Activated naive CD4-positive, alpha-beta T cell treated with anti-CD3 and anti-CD28 coated beads for 36 hours (primary cell): ENCODE measurements at regions not wholly inside any gene's neighbourhood (a gene's known extent, or its start where the extent isn't known, plus 50 kb on each side); places are given as distances from the start of the nearest gene placed in this dataset.

Experiments
- CTCF ChIA-PET: fragments of 350-600 bp; sonication (Branson Sonifier 250); formaldehyde crosslinking; loops from one replicate; lab custom pipeline; 2021; ENCODE audit warnings: antibody characterized with exemption; lab: Charles Lee
- DNase-seq: peaks from one replicate; pipeline ENCODE4 v3.0.0-alpha.2; 2020
- H3K27ac Mint-ChIP-seq: one replicate; pipeline ENCODE4 v1.8.0; 2021; ENCODE audit warnings: mild to moderate bottlenecking, mixed read lengths
- H3K27me3 Mint-ChIP-seq: one replicate; pipeline ENCODE4 v1.8.0; 2021; ENCODE audit warnings: low read depth, mixed read lengths
- H3K36me3 Mint-ChIP-seq: one replicate; pipeline ENCODE4 v1.8.0; 2021; ENCODE audit warnings: low read depth, mixed read lengths
- H3K4me1 Mint-ChIP-seq: one replicate; pipeline ENCODE4 v1.8.0; 2021; ENCODE audit warnings: low read depth, mixed read lengths
- H3K4me3 Mint-ChIP-seq: one replicate; pipeline ENCODE4 v1.8.0; 2021; ENCODE audit warnings: mild to moderate bottlenecking, moderate library complexity, mixed read lengths
- H3K9me3 Mint-ChIP-seq: one replicate; pipeline ENCODE4 v1.8.0; 2021; ENCODE audit warnings: mixed read lengths
- intact Hi-C: fragments of 100-400 bp; cut with micrococcal nuclease; formaldehyde crosslinking; loops from one replicate; pipeline ENCODE4 v1.15.1; 2023

- no peaks in the 10 kb centered on the region for H3K9me3 Mint-ChIP-seq
- intact Hi-C loops, result no loop called here
- H3K27me3 Mint-ChIP-seq, result peaks cover 8% of the 10 kb centered on the region
These were observed 428.5 kb downstream of the IRS2 start for GRCh38 chr13:109357751-109358471.

GRCh38 chr13:109355875-109356434 is 430.4 kb downstream of the IRS2 start:
- no peak overlapping the region for H3K27ac Mint-ChIP-seq
- CTCF ChIA-PET, result no interaction called here
- H3K9me3 Mint-ChIP-seq, result no peaks in the 10 kb centered on the region
- H3K4me3 Mint-ChIP-seq, result no peak overlapping the region
- no peak for DNase-seq
- no peaks in the 10 kb centered on the region for H3K4me1 Mint-ChIP-seq
- no peaks in the 10 kb centered on the region for H3K36me3 Mint-ChIP-seq
- peaks cover 11% of the 10 kb centered on the region for H3K27me3 Mint-ChIP-seq
- intact Hi-C loops, result no loop called here

More at GRCh38 chr13:109357751-109358471, 428.5 kb downstream of the IRS2 start:
- Mint-ChIP-seq H3K4me1 (no peaks in the 10 kb centered on the region), H3K27ac (no peak overlapping the region), H3K4me3 (no peak overlapping the region), H3K36me3 (no peaks in the 10 kb centered on the region)
- DNase-seq, result no peak
- CTCF ChIA-PET, result no interaction called here

- H3K4me3 Mint-ChIP-seq, result no peak overlapping the region
- peaks cover 11% of the 10 kb centered on the region for H3K27me3 Mint-ChIP-seq
- no peaks in the 10 kb centered on the region for H3K9me3 Mint-ChIP-seq
- no peak overlapping the region for H3K27ac Mint-ChIP-seq
- no peaks in the 10 kb centered on the region for H3K4me1 Mint-ChIP-seq
- CTCF ChIA-PET, result no interaction called here
- intact Hi-C loops, result no loop called here
- DNase-seq, result no peak
- no peaks in the 10 kb centered on the region for H3K36me3 Mint-ChIP-seq
These were observed 431.2 kb downstream of the IRS2 start for GRCh38 chr13:109355166-109355565.

DNA sequence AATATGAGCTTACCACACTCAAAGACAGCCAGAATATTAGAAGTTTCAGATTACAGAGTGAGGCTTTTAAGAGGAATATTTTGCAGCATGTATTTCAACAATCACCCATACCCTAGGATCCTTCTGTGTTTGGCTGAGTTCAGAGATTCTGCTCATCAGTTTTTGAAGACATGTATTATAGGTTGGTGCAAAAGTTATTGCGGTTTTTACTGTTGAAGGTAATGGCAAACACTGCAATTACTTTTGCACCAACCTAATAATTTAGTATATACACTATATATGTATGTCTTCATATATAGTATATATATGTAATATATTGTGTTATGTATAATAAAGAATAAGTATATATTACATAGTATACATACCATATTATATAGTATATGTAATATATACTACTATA is 435.1 kb downstream of the IRS2 start:
- intact Hi-C loops, result no loop called here
- CTCF ChIA-PET, result no interaction called here
- Mint-ChIP-seq H3K4me3 (no peak overlapping the region), H3K27me3 (peaks cover 25% of the 10 kb centered on the region), H3K4me1 (no peaks in the 10 kb centered on the region), H3K36me3 (no peaks in the 10 kb centered on the region), H3K9me3 (no peaks in the 10 kb centered on the region), H3K27ac (no peak overlapping the region)
- no peak for DNase-seq

DNA sequence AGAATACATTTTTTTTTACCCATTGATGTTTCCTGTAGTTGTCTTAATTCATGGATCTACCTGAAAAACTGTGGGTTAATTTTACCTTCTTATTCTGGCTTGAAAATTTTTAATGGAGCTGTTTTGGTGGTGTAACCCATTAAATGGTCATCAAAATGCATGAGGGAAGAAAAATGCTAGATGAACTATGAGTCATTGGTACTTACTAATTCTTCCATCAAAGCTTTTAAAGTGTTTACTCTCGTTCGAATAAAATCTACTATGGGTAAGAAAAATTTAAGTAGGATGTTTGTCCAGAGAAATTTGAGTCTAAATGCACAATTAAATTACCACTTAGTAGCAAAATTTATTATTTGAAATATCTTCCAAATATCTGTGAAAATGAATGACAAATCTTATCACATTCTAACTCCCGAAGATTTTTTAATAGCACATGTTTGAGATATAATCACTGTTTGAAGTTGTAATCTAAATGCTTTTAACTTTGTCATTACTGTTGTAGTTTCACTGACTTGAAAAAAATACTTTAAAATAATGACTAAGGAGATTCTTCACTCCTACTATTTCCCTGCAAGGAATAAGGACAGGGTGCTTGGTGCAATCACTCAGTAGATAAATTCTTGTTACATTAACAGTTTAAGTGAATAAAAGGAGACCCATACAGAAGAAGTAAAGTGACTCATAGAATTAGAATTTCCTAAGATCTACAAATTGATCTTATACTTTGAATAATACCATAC is 437.7 kb downstream of the IRS2 start:
- intact Hi-C loops, result no loop called here
- Mint-ChIP-seq H3K36me3 (no peaks in the 10 kb centered on the region), H3K4me3 (no peak overlapping the region), H3K27ac (no peak overlapping the region), H3K27me3 (peaks cover 30% of the 10 kb centered on the region), H3K9me3 (no peaks in the 10 kb centered on the region), H3K4me1 (no peaks in the 10 kb centered on the region)
- no peak for DNase-seq
- CTCF ChIA-PET, result no interaction called here

- intact Hi-C loops, result no loop called here
- Mint-ChIP-seq H3K4me1 (no peaks in the 10 kb centered on the region), H3K27ac (no peak overlapping the region), H3K4me3 (no peak overlapping the region), H3K9me3 (no peaks in the 10 kb centered on the region), H3K27me3 (peaks cover 27% of the 10 kb centered on the region), H3K36me3 (no peaks in the 10 kb centered on the region)
- CTCF ChIA-PET, result no interaction called here
- no peak for DNase-seq
These were observed 440.3 kb downstream of the IRS2 start for GRCh38 chr13:109346060-109346459.

GRCh38 chr13:109345433-109345941 is 440.9 kb downstream of the IRS2 start:
- Mint-ChIP-seq H3K4me3 (no peak overlapping the region), H3K4me1 (no peaks in the 10 kb centered on the region), H3K9me3 (no peaks in the 10 kb centered on the region), H3K27ac (no peak overlapping the region), H3K27me3 (peaks cover 27% of the 10 kb centered on the region), H3K36me3 (no peaks in the 10 kb centered on the region)
- CTCF ChIA-PET, result no interaction called here
- intact Hi-C loops, result no loop called here
- no peak for DNase-seq

DNA sequence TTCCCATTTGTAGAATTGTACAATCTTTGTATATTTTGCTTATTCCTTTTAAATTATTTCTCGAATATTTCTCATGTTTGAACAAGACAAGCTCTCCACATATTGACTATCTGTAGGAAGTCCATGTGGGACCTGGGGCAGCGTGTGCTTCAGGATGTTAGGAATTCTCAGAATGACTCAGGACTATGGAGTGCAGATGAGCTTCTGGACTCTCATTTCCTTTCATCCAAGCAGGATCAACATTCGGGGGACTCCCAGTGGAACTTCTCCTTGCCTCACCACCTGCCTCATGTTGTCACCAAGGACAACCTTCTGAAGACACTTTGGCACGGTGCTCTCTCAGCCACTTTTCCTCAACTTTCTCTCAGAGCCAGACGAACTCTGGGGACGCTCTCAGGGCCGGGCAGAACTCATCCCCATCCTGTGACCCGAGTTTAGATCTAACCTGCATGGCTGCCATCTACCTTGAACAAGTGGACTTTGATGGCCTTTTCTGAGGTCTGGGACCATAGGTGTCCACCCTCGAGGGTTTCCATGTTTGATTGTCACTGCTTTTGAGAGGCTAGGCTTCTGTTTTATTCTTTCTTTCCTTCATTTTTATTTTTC is 441.7 kb downstream of the IRS2 start:
- H3K4me3 Mint-ChIP-seq, result no peak overlapping the region
- CTCF ChIA-PET, result no interaction called here
- intact Hi-C loops, result no loop called here

GRCh38 chr13:109336730-109337129 is 449.7 kb downstream of the IRS2 start:
- CTCF ChIA-PET, result no interaction called here
- intact Hi-C loops, result no loop called here
- no peak for DNase-seq
- Mint-ChIP-seq H3K27ac (no peak overlapping the region), H3K9me3 (no peaks in the 10 kb centered on the region), H3K4me1 (no peaks in the 10 kb centered on the region), H3K27me3 (peaks cover 16% of the 10 kb centered on the region), H3K36me3 (no peaks in the 10 kb centered on the region), H3K4me3 (no peak overlapping the region)

More for the DNA sequence above, 441.7 kb downstream of the IRS2 start:
- no peaks in the 10 kb centered on the region for H3K4me1 Mint-ChIP-seq
- H3K36me3 Mint-ChIP-seq, result no peaks in the 10 kb centered on the region
- no peaks in the 10 kb centered on the region for H3K9me3 Mint-ChIP-seq
- no peak for DNase-seq
- no peak overlapping the region for H3K27ac Mint-ChIP-seq
- H3K27me3 Mint-ChIP-seq, result peaks cover 26% of the 10 kb centered on the region

GRCh38 chr13:109333893-109334651 is 452.3 kb downstream of the IRS2 start:
- peaks cover 15% of the 10 kb centered on the region for H3K27me3 Mint-ChIP-seq
- CTCF ChIA-PET, result no interaction called here
- no peak overlapping the region for H3K4me3 Mint-ChIP-seq
- no peak for DNase-seq
- intact Hi-C loops, result no loop called here
- H3K4me1 Mint-ChIP-seq, result no peaks in the 10 kb centered on the region
- no peak overlapping the region for H3K27ac Mint-ChIP-seq
- no peaks in the 10 kb centered on the region for H3K9me3 Mint-ChIP-seq
- H3K36me3 Mint-ChIP-seq, result no peaks in the 10 kb centered on the region

DNA sequence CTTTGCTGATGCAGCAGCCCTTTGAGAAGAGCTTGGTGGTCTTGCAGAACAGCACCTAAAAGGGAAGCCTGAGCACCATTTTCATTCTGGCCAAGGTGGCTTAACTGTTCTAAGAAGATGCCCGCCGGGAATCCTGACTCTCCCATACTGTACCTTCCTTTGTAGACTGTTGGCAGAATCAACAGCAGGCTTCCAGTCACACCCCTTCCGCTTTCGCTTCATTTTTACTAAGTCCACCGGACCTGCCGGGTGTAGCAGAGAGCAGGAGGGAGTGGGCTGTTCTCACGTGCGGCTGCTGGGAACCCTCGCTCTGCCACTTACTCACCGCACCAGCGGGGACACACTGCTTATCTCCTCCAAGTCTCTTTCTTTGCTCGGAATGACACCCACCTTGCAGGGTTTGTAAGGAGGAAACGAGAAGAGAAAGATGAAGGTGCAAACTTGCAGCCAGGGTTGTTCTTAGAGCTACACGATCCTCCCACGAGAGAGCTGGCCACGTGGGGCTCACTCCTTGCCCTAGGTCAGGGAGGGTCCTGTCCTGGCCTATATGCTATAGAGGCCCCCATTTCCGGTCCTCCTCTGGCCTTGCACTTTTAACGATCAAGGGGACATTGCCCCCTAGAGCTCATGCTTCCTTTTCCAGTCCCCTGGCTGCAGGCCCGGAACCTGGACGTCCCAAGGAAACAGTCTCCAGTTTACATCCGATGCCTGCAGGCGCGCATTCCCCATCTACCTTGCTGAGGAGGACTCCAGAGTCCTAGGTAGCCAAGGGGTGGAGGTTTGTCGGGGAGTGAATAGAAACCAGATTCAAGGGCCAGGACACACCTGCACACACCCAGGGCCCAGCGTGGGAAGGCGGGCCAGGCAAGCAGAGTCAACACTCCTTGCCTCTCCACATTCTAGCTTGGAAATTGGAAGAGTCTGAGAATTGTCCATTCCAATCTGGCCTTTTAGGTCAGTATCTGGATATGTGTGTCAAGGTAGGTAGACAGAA is 453.6 kb downstream of the IRS2 start:
- intact Hi-C loops, result no loop called here
- H3K4me3 Mint-ChIP-seq, result no peak overlapping the region
- CTCF ChIA-PET, result no interaction called here
- H3K36me3 Mint-ChIP-seq, result no peaks in the 10 kb centered on the region
- H3K27me3 Mint-ChIP-seq, result peaks cover 15% of the 10 kb centered on the region
- no peaks in the 10 kb centered on the region for H3K9me3 Mint-ChIP-seq
- DNase-seq, result no peak
- no peak overlapping the region for H3K27ac Mint-ChIP-seq
- no peaks in the 10 kb centered on the region for H3K4me1 Mint-ChIP-seq
